Ovary (tissue), 7 donors: ENCODE measurements at regions not wholly inside any gene's neighbourhood (a gene's known extent, or its start where the extent isn't known, plus 50 kb on each side); places are given as distances from the start of the nearest gene placed in this dataset.

Experiments used
- DNase-seq, 5 donors: peaks; one replicate each; pipeline ENCODE4 v3.0.0-alpha.2; 2019 to 2020
- H3K27ac ChIP-seq, 2 donors: fragments of 200-600 bp; one replicate each; pipeline versions ENCODE4 v1.5.1 to v1.8.0; 2019 to 2022
- H3K27me3 ChIP-seq: fragments of 200-600 bp; one replicate; pipeline ENCODE4 v1.8.0; 2022
- H3K36me3 ChIP-seq: fragments of 200-600 bp; sonication (generic); one replicate; pipeline ENCODE4 v1.5.1; 2019
- H3K4me1 ChIP-seq: one replicate; pipeline ENCODE4 v1.8.1; 2013; ENCODE audit warnings: mild to moderate bottlenecking, moderate library complexity; ENCODE audit not compliant: insufficient read depth
- H3K4me3 ChIP-seq: fragments of 200-600 bp; sonication (generic); one replicate; pipeline ENCODE4 v1.5.1; 2017
- H3K9me3 ChIP-seq, 2 donors: fragments of 200-600 bp in 1 of 2; sonication (generic) in 1 of 2; one replicate each; pipeline versions ENCODE4 v1.5.1 to v1.8.1; 2013 to 2019; ENCODE audit warnings: mild to moderate bottlenecking in 1 of 2, moderate library complexity in 1 of 2
- CTCF ChIP-seq, 3 donors: fragments of 450-650 bp in 2 of 3; fragments of 200-600 bp in 1 of 3; IDR thresholded peaks; one replicate each; pipeline versions ENCODE4 v1.5.1 to v1.8.0; 2016 to 2022; ENCODE audit warnings: antibody characterized with exemption in 3 of 3, mild to moderate bottlenecking in 1 of 3
- EP300 ChIP-seq: sonication (generic); formaldehyde crosslinking; IDR thresholded peaks from one replicate; pipeline ENCODE4 v1.6.1; 2017; ENCODE audit warnings: antibody characterized with exemption
- POLR2A ChIP-seq: fragments of 450-650 bp; IDR thresholded peaks from one replicate; pipeline ENCODE4 v1.6.1; 2017; ENCODE audit warnings: antibody characterized with exemption, mild to moderate bottlenecking, moderate library complexity
- WGBS, 3 donors: extraction: QIAGEN DNeasy Blood & Tissue Kit in 1 of 3; methylation state at CpG; one replicate each; pipeline versions ENCODE4 v1.1.5 to v1.1.7; 2013 to 2017; 5-methylcytosine and 5-hydroxymethylcytosine counted together
- intact Hi-C, 4 donors: fragments of 100-400 bp; cut with DNase I; formaldehyde crosslinking; loops; one replicate each; pipeline versions ENCODE4 v1.11.0 to v1.15.1; 2022 to 2023
- donor health status: DM: no; HTN: no; CAD: no; lungs with moderate emphysema.
- donor health status: DM: no; HTN: no; CAD: no.
- donor health status: Bipolar disorder and iron deficiency.
- donor health status: DM: no; HTN: no; CAD: no.
- donor health status: DM: yes; HTN: yes; CAD: no.

GRCh38 chr3:145070795-145071194, 1090.2 kb downstream of the PLOD2 start:
- no peak for TF ChIP-seq EP300
- no peak for TF ChIP-seq POLR2A
- no peak for TF ChIP-seq CTCF (IDR thresholded peaks at IDR 0.05)
- Histone ChIP-seq H3K9me3 (no peaks in the 10 kb centered on the region), H3K4me1 (no peaks in the 10 kb centered on the region), H3K27ac (no peak overlapping the region), H3K27me3 (no peaks in the 10 kb centered on the region), H3K4me3 (no peak overlapping the region), H3K36me3 (no peaks in the 10 kb centered on the region)
- no peak for DNase-seq
- intact Hi-C loops, result no loop called here
- WGBS, 3 donors, result 91 to 99% (median 92%) methylated on average over 2 of the region's 2 CpGs

- intact Hi-C loops, result no loop called here
- Histone ChIP-seq H3K27me3 (no peaks in the 10 kb centered on the region), H3K36me3 (no peaks in the 10 kb centered on the region), H3K4me1 (no peaks in the 10 kb centered on the region), H3K4me3 (no peak overlapping the region), H3K27ac (no peak overlapping the region), H3K9me3 (no peaks in the 10 kb centered on the region)
- WGBS, 3 donors, result 79 to 88% (median 86%) methylated on average over 2 of the region's 2 CpGs
- TF ChIP-seq POLR2A (no peak), CTCF (IDR thresholded peaks at IDR 0.05) (no peak), EP300 (no peak)
- no peak for DNase-seq
These were observed 1081.5 kb downstream of the PLOD2 start for GRCh38 chr3:145079436-145079835.

DNA sequence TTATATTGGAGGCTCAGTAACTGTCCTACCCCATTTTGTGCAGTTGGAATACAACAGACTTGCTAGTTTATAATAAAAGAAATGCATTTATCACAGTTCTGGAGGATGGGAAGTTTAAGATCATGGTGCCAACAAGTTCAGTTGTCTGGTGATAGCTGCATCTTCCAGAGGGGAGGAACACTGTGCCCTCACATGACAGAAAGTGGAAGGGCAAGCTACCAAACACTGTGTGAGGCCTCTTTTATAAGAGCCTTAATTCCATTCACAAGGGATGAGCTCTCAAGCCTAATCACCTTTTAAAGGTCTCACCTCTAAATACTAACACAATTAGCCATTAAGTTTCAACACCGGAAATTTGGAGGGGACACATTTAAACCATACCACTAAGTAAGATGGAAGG, 1073.9 kb downstream of the PLOD2 start:
- no peak overlapping the region for H3K4me3 ChIP-seq
- no peaks in the 10 kb centered on the region for H3K27me3 ChIP-seq
- 96 to 100% (median 97%) methylated on average over 1 of the region's 1 CpG for WGBS, 3 donors
- no peak overlapping the region for H3K27ac ChIP-seq
- no peaks in the 10 kb centered on the region for H3K36me3 ChIP-seq
- intact Hi-C loops, result no loop called here
- no peak for DNase-seq
- no peaks in the 10 kb centered on the region for H3K4me1 ChIP-seq
- TF ChIP-seq CTCF (IDR thresholded peaks at IDR 0.05) (no peak), POLR2A (no peak), EP300 (no peak)
- no peaks in the 10 kb centered on the region for H3K9me3 ChIP-seq

- no peaks in the 10 kb centered on the region for H3K9me3 ChIP-seq
- no peak for TF ChIP-seq EP300
- TF ChIP-seq POLR2A, result no peak
- TF ChIP-seq CTCF (IDR thresholded peaks at IDR 0.05), result no peak
- WGBS, 3 donors, result 69 to 97% (median 93%) methylated on average over 2 of the region's 2 CpGs
- DNase-seq, result no peak
- H3K4me3 ChIP-seq, result no peak overlapping the region
- H3K27ac ChIP-seq, result no peak overlapping the region
- intact Hi-C loops, result no loop called here
- no peaks in the 10 kb centered on the region for H3K36me3 ChIP-seq
- H3K27me3 ChIP-seq, result no peaks in the 10 kb centered on the region
- H3K4me1 ChIP-seq, result peaks cover 1% of the 10 kb centered on the region
These were observed 1072.1 kb downstream of the PLOD2 start for GRCh38 chr3:145088917-145089316.

DNA sequence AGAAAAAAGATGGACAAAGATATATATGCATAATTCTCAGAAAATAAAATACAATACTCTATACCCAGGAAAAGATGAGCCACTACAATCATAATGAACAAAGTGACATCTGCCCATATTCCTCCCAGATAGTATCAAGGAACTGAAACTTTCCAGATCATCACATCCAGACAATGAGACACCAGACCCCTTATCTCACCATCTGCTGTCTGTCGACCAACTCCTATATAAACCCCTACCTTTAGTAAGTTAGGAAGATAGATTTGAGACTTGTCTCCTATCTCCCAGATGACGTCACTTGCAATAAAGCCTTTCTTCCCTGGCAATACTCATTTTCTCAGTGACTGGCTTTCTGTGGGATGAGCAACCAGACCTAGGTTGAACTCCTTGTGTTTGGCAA, 1071.6 kb downstream of the PLOD2 start:
- no peak overlapping the region for H3K4me3 ChIP-seq
- no peaks in the 10 kb centered on the region for H3K9me3 ChIP-seq
- WGBS, 3 donors, result 87 to 89% (median 88%) methylated on average over 2 of the region's 2 CpGs
- peaks cover 2% of the 10 kb centered on the region for H3K4me1 ChIP-seq
- H3K27me3 ChIP-seq, result no peaks in the 10 kb centered on the region
- no peak for DNase-seq
- intact Hi-C loops, result no loop called here
- no peak overlapping the region for H3K27ac ChIP-seq
- no peaks in the 10 kb centered on the region for H3K36me3 ChIP-seq
- TF ChIP-seq EP300 (no peak), POLR2A (no peak), CTCF (IDR thresholded peaks at IDR 0.05) (no peak)
